Osteoblast (primary cell): ENCODE measurements at regions not wholly inside any gene's neighbourhood (a gene's known extent, or its start where the extent isn't known, plus 50 kb on each side); places are given as distances from the start of the nearest gene placed in this dataset.
A peak's percentile ranks its signal among the peaks of the same experiment; 100 is the strongest.

Experiments used
- DNase-seq: peaks from one replicate; pipeline ENCODE4 v3.0.0; 2011; ENCODE audit warnings: low spot score, mixed read lengths; ENCODE audit not compliant: insufficient read length; ENCODE audit errors: missing footprints
- H2AFZ ChIP-seq: 2 replicates; pipeline ENCODE4 v1.6.0; 2011; ENCODE audit warnings: mild to moderate bottlenecking, low read length
- H3K27ac ChIP-seq: 2 replicates; pipeline ENCODE4 v1.5.1; 2011; ENCODE audit warnings: mild to moderate bottlenecking, low read depth, low read length, moderate library complexity
- H3K27me3 ChIP-seq: 2 replicates; pipeline ENCODE4 v1.6.0; 2012; ENCODE audit warnings: mild to moderate bottlenecking, control low read depth, inconsistent platforms, low read length, moderate library complexity; ENCODE audit not compliant: insufficient read depth
- H3K36me3 ChIP-seq: 2 replicates; pipeline ENCODE4 v1.5.1; 2011; ENCODE audit warnings: mild to moderate bottlenecking, low read length, control low read depth, moderate library complexity; ENCODE audit not compliant: insufficient read depth
- H3K4me1 ChIP-seq: 2 replicates; pipeline ENCODE4 v1.5.1; 2011; ENCODE audit warnings: mild to moderate bottlenecking, low read length, control low read depth, moderate library complexity; ENCODE audit not compliant: insufficient read depth
- H3K4me2 ChIP-seq: 2 replicates; pipeline ENCODE4 v1.6.0; 2011; ENCODE audit warnings: mild to moderate bottlenecking, low read length; ENCODE audit not compliant: insufficient read depth
- H3K4me3 ChIP-seq: fragments of 200-600 bp; sonication (generic); 3 replicates; pipeline ENCODE4 v1.5.1; 2012; ENCODE audit warnings: mild to moderate bottlenecking, low read length, inconsistent platforms; ENCODE audit not compliant: insufficient read depth
- H3K79me2 ChIP-seq: 2 replicates; pipeline ENCODE4 v1.6.0; 2012; ENCODE audit warnings: mild to moderate bottlenecking, low read length, control low read depth, inconsistent platforms; ENCODE audit not compliant: insufficient read depth
- H3K9me3 ChIP-seq: 2 replicates; pipeline ENCODE4 v1.5.1; 2011; ENCODE audit warnings: low read depth, low read length, control low read depth
- H4K20me1 ChIP-seq: 2 replicates; pipeline ENCODE4 v1.6.0; 2012; ENCODE audit warnings: mild to moderate bottlenecking, low read length, control low read depth; ENCODE audit not compliant: insufficient read depth
- CTCF ChIP-seq: IDR thresholded peaks from 2 replicates; pipeline ENCODE4 v1.5.1; 2011; ENCODE audit warnings: mild to moderate bottlenecking, low read depth, low read length, moderate library complexity; ENCODE audit errors: extremely low read depth

- Histone ChIP-seq H3K27me3 (no peaks in the 10 kb centered on the region), H3K4me1 (no peaks in the 10 kb centered on the region), H3K4me3 (no peak overlapping the region), H2AFZ (no peak overlapping the region), H3K36me3 (no peaks in the 10 kb centered on the region), H3K27ac (no peak overlapping the region), H3K79me2 (no peaks in the 10 kb centered on the region), H4K20me1 (no peaks in the 10 kb centered on the region), H3K9me3 (no peaks in the 10 kb centered on the region), H3K4me2 (no peak overlapping the region)
- TF ChIP-seq CTCF, result no peak
- DNase-seq, result no peak
Observed at GRCh38 chr3:20873235-20873634, 687.2 kb upstream of the SGO1 start.

GRCh38 chr3:20870106-20870899 lies 684.3 kb upstream of the SGO1 start:
- no peaks in the 10 kb centered on the region for H4K20me1 ChIP-seq
- H3K27ac ChIP-seq, result no peak overlapping the region
- H3K4me3 ChIP-seq, result no peak overlapping the region
- H2AFZ ChIP-seq, result no peak overlapping the region
- H3K27me3 ChIP-seq, result no peaks in the 10 kb centered on the region
- H3K4me1 ChIP-seq, result no peaks in the 10 kb centered on the region
- no peaks in the 10 kb centered on the region for H3K9me3 ChIP-seq
- no peaks in the 10 kb centered on the region for H3K79me2 ChIP-seq
- no peak for DNase-seq
- H3K4me2 ChIP-seq, result no peak overlapping the region
- no peaks in the 10 kb centered on the region for H3K36me3 ChIP-seq
- TF ChIP-seq CTCF, result no peak

- H3K79me2 ChIP-seq, result no peaks in the 10 kb centered on the region
- TF ChIP-seq CTCF, result no peak
- no peaks in the 10 kb centered on the region for H3K9me3 ChIP-seq
- H3K36me3 ChIP-seq, result no peaks in the 10 kb centered on the region
- H3K4me3 ChIP-seq, result no peak overlapping the region
- H4K20me1 ChIP-seq, result no peaks in the 10 kb centered on the region
- no peaks in the 10 kb centered on the region for H3K4me1 ChIP-seq
- peak; percentile 15 for DNase-seq
- H3K27me3 ChIP-seq, result no peaks in the 10 kb centered on the region
- H3K4me2 ChIP-seq, result no peak overlapping the region
- no peak overlapping the region for H2AFZ ChIP-seq
- H3K27ac ChIP-seq, result no peak overlapping the region
Observed at GRCh38 chr3:20865803-20866202, 679.8 kb upstream of the SGO1 start.

- Histone ChIP-seq H3K9me3 (no peaks in the 10 kb centered on the region), H3K27me3 (no peaks in the 10 kb centered on the region), H3K27ac (no peak overlapping the region), H3K4me1 (no peaks in the 10 kb centered on the region), H3K4me3 (no peak overlapping the region), H3K4me2 (no peak overlapping the region), H3K79me2 (no peaks in the 10 kb centered on the region), H2AFZ (no peak overlapping the region), H3K36me3 (no peaks in the 10 kb centered on the region), H4K20me1 (no peaks in the 10 kb centered on the region)
- DNase-seq, result peak; percentile 58
- TF ChIP-seq CTCF, result no peak
Observed at GRCh38 chr3:20861454-20861853, 675.4 kb upstream of the SGO1 start.
